Kasumi-1 (cell line): ENCODE measurements at regions not wholly inside any gene's neighbourhood (a gene's known extent, or its start where the extent isn't known, plus 50 kb on each side); places are given as distances from the start of the nearest gene placed in this dataset.
"Not testable (repeated sequence)": the region's sequence is repeated elsewhere in the genome, so short reads cannot be mapped to it uniquely, and the experiment has no call there.

Experiments
- DNase-seq, 2 experiments: peaks; one replicate each; lab custom pipeline; 2025; lab: John Stamatoyannopoulos, UW

DNA sequence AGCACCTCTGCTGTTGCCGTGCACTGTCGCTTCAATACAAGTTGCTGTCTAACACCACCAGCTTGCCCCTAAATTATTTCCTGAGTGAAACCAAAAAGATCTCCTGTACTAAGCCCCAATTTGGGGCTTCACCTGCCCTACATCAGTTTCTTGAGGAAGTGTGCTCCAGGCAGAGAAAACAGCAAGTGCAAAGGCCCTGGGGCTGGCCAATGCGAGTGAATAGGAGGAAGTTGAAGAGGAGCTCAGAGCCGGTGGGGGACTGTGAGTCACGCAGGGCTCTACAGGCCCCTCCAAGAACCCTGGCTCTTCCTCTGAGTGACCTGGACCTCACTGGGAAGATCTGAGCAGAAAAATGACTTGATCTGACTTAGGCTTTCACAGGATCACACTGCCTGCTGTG, 117.2 kb downstream of the IPO8 start:
- no peak for DNase-seq

DNA sequence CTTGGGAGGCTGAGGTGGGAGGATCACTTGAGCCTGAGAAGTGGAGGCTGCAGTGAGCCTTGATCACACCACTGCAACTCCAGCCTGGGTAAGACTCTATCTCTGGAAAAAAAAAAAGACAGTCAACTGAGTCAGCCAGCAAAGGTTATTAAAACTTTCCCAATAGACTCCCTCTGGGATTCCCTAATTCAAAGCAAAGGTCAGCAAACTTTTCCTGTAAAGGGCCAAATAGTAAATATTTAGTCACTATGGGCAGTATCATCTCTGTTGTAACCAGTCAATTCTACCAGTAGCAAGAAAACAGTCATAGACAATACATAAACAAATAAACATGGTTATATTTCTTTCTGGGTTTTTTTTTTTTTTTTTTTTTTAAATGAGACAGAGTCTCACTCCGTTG, 122.5 kb downstream of the IPO8 start:
- DNase-seq: no peak

DNA sequence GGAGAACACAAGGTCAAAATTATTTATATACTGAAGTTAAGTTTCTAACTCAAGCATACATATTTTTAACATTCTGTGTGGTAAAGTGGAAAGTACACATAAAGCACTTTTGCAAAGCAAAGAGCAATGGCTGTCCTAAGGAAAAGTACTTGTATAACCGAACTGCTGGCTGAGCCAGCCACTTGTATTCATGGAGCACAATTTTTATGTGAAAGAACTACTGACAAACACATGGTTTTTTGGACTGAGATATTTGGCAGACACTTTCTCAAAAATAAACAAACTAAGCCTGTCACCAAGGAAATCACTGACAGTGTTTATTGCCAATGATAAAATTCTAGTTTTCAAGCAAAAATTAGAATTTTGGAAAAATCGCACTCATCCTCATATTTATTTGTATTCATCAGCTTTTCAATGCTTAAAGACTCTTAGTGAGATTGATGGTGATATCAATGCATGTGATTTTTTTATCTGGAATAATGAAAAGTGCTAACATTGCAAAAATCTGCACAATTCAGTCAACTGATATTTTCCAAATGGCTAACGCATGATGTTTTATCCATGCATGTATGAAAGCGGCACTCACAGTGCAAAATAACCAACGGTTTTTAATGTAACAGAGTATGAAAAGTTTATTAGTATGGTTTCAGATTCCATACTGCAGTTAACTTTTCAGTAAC, 125.3 kb downstream of the IPO8 start:
- no peak for DNase-seq

DNA sequence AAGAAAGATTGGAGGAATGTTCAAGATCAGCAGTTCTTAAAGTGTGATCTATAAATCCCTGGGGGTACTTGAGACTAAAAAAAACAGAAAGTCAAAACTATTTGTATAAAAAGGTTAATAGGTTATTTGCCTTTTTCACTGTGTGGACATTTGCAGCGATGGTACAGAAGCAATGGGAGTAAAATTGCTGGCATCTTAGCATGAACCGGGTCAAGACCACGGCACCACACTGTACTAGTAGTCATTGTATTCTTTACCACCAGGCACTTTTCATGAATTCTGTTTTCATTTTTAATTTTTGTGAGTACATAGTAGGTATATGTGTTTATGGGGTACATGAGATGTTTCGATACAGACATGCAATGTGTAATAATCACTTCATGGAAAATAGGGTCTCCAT, 126.2 kb downstream of the IPO8 start:
- DNase-seq: no peak

DNA sequence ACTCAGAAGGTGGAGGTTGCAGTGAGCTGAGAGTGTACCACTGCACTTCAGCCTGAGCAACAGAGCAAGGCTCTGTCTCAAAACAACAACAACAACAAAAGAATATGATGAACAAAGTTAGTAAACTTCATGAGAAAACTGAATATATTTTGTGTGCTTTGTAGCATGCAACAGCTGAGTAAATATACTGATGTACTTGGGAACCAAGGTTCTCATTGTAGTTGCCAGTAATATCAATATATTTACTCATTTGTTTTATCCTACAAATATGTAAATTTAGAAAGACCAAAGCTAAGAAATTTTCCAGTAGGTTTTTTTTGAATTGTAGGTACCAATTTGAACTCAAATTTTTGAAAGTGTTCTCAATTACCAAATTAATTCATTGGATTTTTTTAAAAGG, 127.2 kb downstream of the IPO8 start:
- no peak for DNase-seq

DNA sequence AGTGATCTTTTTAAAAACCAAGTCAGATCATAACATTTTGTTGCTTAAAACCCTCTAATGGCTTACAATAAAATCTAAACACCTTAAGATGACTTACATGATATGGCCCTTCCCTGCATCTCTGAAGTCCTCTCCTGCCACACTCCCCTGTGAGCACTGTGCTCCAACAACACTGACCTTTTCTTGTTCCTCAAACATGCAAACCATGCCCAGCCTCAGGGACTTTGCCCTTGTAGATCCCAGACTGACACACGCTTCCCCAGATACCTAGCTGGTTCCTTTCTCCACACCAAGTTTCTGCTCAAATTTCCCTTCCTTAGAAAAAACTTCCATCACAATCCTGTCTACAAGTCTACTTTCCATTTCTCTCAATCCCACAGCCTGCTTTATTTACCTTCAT, 128.6 kb downstream of the IPO8 start:
- no peak for DNase-seq

DNA sequence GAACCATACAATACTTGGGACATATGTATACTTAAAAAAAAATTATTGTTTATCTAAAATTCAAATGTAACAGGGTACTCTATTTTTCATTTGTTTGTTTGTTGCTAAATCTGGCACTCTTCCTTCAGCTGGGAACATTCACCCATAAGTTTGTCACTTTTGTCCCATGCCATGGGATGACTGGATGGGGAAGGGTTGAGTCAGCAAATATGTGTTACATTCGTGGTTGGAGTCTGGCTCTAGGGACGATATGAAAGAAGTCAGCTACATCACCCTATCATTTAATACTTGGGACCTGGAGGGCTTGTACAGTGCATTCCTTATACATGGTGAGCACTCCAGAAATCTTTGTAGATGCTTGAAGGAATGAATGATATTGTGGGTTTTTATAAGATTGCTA, 131.3 kb downstream of the IPO8 start:
- no peak for DNase-seq

DNA sequence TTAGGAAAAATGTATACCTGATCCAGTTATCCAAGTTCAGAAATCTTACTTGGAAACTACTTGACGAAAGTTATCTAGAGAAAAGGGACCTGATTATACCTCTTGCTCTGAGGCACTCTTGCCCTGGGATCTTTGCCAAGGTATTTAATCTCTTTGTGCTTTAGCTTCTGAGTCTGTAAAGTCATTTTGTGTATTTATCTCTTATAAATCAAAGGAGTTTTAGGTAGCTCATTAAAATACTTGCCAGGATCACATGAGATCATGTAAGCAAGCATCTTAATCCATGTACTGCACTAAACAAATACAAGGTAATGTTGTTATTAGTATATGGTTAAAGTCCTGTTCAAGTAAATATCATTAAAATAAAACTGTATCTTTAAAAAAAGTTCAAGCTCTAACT, 147.5 kb downstream of the IPO8 start:
- no peak for DNase-seq

DNA sequence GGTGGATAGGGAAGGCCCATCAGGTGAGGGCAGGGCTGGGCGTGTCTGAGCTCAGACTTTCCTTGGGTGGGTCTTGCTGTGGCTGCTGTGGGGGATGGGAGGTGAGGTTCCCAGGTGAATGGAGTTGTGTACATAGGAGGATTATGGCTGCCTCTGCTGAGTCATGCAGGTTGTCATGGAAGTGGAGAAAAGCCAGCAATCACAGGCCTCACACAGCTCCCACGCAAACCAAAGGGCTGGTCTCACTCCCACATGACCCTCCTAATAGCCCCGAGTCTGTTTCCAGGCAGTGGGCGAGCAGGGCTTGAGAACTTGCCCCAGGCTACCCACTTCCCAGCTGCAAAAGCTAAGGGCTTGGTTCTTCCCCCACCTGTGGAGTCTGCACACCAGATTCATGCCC, 149.5 kb downstream of the IPO8 start:
- DNase-seq: no peak

DNA sequence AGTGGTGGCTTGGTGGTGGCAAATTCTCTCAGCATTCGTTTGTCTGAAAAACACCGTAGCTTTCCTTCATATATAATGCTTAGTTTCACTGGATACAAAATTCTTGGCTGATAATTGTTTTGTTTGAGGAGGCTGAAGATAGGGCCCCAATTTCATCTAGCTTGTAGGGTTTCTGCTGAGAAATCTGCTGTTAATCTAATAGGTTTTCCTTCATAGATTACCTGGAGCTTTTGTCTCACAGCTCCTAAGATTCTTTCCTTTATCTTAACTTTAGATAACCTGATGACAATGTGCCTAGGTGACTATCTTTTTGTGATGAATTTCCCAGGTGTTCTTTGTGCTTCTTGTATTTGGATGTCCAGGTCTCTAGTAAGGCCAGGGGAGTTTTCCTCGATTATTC, 151.0 kb downstream of the IPO8 start:
- DNase-seq: not testable (repeated sequence)

DNA sequence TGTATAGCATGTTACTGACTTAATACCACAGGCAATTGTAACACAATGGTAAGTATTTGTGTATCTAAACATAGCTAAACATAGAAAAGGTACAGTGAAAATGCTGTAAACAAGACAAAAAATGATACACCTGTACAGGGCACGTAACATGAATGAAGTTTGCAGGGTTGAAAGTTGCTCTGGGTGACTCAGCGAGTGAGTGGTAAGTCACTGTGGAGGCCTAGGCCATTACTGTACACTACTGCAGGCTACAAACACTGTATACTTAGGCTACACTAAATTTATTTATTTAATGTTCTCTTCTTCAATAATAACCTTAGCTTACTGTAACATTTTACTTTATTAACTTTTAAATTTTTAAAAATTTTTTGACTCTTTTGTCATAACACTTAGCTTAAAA, 158.4 kb downstream of the IPO8 start:
- DNase-seq: no peak

DNA sequence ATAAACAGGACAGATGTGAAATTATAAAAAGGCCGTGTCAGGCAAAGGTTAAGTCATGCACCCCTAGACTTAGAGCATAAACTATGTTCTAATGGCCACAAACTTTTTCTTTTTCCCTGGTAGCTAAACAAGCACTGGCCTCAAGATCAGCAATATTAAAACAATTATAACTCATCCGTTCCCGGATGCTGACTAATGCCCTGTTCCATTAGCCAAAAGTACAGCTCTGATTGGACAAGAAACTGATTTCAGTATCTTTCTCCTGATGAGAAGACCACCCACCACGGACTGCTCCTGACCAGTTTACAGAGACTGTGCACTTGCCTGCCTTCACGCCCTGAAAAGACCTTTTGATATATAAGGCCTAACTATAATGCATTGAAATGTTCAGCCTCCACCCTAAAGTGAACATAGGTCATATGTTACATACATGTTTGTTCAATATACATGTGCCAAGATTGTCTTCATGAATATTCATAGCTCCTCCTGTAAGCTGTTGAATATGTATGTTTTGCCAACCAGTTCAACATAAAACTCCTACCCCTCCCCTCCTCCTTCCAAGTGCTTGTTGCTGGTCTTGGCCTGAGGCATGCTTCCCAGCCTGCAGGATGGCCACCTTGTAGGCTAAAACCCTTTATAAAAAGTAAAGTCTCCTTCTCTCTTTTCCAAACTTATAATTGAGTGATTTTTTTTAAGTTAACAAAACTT, 162.0 kb downstream of the IPO8 start:
- DNase-seq: no peak

DNA sequence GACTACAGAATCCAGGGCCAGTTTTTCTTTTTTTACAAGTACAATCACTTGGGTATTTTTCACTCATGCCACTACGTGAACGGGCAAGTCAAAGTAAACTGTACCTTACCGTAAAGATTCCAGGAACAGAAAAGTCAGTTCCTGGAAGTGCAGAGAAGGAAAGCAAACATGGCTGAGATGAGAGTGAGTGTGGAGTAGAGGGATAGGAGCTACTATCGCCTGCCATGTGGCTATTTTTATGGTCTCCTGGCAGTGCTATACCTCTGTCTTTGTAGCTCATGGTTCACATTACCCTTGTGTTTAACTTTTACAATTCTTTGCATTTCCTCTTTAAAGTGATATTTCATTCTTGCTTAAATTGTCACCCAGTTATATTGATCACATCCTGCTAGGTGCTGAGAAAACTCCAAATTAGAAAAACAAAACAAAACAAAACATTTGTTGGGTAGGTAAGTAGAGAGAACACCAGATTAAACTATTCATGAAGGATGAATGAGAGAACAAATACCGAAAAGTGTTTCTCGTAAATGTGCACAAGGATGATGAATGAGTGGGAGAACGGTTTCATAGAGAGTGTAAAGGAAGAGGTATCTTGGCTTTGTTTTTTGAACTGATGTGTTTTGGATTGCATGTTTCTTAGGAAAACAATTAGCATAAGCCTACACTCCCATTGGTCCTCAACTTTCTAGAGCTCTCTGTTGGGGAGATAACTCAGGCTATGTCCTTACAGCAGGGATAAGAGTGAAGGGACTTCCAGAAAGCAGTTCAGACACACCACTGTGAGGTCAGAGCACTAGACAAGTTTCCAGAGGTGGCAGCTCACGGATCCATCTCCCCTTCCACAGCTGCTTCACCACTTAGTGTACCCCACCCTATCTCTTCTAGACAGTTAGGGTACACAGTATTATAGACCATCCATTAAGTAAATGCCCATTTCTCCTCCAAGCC, 163.7 kb downstream of the IPO8 start:
- DNase-seq: no peak

DNA sequence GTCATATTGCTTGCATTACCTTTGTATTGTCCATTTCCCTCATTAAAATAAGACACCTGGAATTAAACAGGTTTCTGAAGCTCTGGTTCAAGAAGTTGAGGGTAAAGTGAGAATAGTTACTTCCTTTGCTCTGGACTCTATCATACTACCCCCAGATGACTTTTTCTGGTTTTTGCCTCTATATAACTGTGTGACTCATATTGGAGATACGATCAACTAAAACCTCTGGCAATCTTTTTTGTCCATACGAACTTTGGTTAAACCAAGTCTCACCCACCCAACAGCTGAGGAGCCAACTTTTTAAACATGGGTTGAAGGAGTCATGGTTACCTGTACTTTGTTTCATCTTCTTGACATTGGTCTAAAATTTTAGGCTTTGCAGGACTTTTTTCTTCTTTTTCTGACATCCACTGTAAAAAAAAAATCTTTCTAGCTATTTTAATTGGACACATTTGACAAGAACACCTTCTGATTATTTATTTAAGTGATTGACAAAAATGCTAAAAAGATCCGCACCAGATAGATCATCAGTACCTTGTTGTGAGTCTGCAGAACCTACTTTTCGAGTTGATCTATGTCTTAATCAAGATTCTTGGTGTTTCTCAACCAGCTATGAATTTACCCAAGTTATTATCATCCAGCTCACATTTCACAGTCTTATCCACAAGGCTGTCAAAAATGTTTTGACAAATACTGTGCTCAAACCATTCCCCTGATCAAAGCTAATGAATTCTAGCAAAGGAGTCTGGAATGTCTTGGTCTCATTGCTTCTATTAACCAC, 166.0 kb downstream of the IPO8 start:
- no peak for DNase-seq

DNA sequence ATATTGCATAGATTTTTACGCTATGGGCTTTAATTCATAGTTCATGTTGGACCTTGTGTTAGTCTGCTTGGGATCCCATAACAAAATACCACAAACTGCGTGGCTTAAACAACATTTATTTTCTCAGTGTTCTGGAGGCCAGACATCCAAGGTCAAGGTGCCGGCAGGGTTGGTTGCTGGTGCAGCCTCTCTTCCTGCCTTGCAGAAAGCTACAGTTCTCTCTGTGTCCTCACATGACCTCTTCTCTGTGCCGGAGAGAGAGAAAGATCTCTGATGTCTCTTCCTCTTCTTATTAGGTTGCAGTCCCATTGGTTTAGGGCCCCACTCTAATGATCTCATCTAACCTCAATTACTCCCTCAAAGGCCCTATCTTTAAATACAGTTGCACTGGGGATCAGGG, 170.5 kb downstream of the IPO8 start:
- DNase-seq: peak; percentile 50 to 55

DNA sequence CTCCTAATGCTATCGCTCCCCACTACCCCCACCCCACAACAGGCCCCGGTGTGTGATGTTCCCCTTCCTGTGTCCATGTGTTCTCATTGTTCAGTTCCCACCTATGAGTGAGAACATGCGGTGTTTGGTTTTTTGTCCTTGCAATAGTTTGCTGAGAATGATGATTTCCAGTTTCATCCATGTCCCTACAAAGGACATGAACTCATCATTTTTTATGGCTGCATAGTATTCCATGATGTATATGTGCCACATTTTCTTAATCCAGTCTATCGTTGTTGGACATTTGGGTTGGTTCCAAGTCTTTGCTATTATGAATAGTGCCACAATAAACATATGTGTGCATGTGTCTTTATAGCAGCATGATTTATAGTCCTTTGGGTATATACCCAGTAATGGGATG, 175.4 kb downstream of the IPO8 start:
- DNase-seq: not testable (repeated sequence)

DNA sequence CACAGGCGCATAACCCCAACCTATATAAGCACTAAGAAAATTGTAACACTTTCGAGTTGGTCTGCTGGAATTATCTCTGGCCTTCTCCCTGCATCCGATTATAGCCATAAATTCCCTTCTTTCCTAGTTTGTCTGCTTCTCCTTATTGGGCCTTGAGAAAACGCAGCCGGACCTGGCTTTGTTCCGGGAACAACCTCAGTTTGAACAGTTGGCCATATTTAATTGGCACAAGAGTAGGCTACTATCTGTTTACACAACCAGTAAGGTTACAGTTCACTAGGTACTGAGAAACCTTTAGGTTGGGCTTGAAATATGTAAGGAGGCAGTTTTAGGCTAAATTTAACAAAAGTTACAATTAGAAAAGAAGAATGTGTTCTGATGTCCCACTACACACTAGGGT, 176.1 kb downstream of the IPO8 start:
- DNase-seq: no peak

DNA sequence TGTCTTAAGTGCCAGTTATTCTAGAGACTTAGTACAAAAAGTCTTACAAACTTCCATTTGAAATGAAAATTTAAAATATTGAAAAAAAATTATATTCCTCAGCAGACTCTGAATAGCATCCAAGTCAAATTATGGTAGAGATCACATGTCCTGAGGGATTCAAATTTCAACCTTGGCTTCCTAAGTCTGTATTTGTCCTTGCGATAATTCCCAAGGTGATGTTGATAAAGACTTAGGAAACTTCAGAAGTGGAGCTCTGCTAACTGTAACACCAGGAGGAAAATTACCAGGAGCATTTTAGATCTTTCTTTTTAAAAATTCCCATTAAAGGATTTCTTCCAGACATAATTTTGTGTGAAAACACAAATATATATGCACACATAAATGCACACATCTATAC, 178.3 kb downstream of the IPO8 start:
- no peak for DNase-seq

DNA sequence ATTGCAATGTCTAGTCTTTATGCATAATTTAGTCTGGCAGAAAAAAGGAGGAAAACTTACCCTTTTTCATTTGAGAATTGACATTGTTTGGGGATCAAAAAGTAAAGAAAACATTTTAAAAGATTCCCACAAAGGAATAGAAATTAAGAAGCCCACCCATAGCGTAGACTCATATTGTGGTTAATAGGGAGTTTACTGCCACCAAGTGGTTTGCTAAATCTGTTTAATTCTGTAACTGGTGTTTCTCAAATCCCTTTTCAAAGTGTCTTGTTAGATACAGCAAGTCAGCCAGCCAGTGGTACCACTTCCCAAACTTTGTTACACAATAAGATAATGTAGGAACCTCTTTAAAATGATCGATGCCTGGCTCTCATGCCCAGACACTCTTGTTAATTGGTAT, 180.3 kb downstream of the IPO8 start:
- DNase-seq: peak; percentile 17 to 20

DNA sequence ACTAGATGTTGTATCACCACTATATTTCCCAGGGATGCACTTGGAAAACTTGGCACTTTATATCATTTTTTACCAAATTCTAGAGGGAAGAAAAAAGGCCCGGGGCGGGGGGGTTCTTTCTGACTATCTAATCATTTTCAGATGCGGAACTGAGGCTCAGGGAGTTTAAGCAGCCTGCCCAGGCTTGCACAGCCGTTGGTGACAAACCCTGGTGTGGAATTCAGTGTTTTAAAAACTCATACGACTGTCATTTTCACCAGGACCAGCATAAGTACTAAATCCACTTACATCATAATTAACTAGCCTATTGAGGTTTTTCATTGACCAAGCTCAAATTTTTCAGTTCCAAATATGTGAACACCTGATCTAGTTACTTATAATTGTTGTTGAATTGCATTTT, 181.0 kb downstream of the IPO8 start:
- DNase-seq: no peak

DNA sequence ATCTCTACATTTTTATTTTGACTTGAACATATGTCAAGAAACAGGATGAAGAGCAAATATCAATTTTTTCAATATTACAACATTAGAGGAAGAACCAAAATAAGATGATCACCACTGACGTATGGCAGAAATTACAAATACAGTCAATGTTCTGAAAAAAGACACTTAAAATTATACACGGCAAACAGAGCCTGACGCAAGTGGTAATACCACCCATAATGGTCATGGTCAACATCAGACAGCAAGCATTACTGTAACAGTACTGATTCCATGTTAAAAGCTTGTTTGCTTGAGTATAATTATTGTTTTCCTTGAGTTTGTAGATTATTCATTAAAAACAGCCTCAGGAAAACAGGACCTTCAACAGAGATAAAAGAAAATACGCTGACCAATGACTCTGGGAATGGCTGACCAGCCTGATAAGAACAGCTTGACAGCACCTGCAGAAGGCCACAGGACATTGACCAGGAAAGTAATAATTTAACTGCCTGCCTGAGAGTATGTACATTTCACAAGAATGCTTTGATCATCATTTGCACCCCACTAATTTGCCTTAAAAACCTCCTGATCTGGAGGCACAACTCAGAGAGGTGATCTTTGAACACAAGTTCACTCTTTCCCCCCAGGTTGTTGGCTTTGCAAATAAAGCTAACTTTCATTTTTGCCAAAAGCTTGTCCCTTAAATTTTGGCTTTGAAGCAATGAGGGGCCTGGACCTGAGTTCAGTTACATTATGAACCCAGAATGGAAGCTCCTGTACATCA, 187.3 kb downstream of the IPO8 start:
- no peak for DNase-seq
